Heart left ventricle (tissue), 13 donors: ENCODE measurements at regions not wholly inside any gene's neighbourhood (a gene's known extent, or its start where the extent isn't known, plus 50 kb on each side); places are given as distances from the start of the nearest gene placed in this dataset.

ENCODE experiments used
- CTCF ChIP-seq, 12 donors: fragments of 200-600 bp; sonication (generic) in 4 of 12; IDR thresholded peaks; one replicate each; pipeline versions ENCODE4 v1.5.0 to v1.8.0; 2018 to 2022; ENCODE audit warnings: antibody characterized with exemption in 12 of 12, mild to moderate bottlenecking in 5 of 12
- POLR2A ChIP-seq, 2 donors: fragments of 450-650 bp; IDR thresholded peaks; one replicate each; pipeline ENCODE4 v1.6.1; 2017; ENCODE audit warnings: antibody characterized with exemption in 2 of 2, mild to moderate bottlenecking in 2 of 2, moderate library complexity in 2 of 2
- donor health status: ischemic (EF 13 %, LVEDD 7.1; RV severe dilation, severe dysfunction).
- donor health status: DM: no; HTN: yes; CAD: no.
- donor health status: DM: no; HTN: no; CAD: no.
- donor health status: ischemic (EF 25% LVEDD 6.9; RV normal size, moderate dysfunction).
- donor health status: ischemic (EF 25% LVEDD 5.7; RV mildly dilated, moderate dysfunction).
- donor health status: ischemic (EF 35%, LVEDD 5.7; RV mildly dilated, moderate dysfunction).
- donor health status: nonischemic (EF 11% LVEDD 7.7; RV severe dilation, severe dysfunction).
- donor health status: DM: yes; HTN: yes; CAD: no.
- donor health status: PGD.
- donor health status: ischemic (EF 29% LVEDD 5.4; RV normal size, mild dysfunction).
- donor health status: nonischemic (EF 23%, LVEDD 6.1; RV moderate dilation, normal function).

- no peak for TF ChIP-seq CTCF (IDR thresholded peaks at IDR 0.05)
- TF ChIP-seq POLR2A (IDR thresholded peaks at IDR 0.05): no peak
Observed at GRCh38 chr1:70907563-70908310, 139.9 kb downstream of the PTGER3 start.
